ENCODE measurements at regions not wholly inside any gene's neighbourhood (a gene's known extent, or its start where the extent isn't known, plus 50 kb on each side); places are given as distances from the start of the nearest gene placed in this dataset.

DNA sequence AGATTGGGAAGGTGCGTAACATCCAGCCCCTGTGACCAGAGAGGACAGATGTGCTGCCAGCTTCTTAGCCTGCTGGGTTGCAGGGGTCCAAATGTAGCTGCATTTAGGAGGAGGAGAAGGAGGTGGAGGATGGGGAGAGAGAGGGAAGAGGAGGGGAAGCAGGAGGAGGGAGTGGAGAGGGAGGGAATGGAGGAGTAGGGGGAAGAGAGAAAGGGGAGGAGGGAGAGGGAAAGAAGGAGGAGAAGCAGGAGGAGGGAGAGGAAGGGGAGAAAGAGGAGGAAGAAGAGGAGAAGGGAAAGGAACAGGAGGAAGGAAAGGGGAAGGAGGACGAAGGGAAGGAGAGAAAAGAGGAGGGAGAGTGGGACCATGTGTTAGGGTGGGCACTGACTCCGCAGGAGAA is 108.6 kb downstream of the ABCC12 start:
- TF ChIP-seq, protein P1, sequence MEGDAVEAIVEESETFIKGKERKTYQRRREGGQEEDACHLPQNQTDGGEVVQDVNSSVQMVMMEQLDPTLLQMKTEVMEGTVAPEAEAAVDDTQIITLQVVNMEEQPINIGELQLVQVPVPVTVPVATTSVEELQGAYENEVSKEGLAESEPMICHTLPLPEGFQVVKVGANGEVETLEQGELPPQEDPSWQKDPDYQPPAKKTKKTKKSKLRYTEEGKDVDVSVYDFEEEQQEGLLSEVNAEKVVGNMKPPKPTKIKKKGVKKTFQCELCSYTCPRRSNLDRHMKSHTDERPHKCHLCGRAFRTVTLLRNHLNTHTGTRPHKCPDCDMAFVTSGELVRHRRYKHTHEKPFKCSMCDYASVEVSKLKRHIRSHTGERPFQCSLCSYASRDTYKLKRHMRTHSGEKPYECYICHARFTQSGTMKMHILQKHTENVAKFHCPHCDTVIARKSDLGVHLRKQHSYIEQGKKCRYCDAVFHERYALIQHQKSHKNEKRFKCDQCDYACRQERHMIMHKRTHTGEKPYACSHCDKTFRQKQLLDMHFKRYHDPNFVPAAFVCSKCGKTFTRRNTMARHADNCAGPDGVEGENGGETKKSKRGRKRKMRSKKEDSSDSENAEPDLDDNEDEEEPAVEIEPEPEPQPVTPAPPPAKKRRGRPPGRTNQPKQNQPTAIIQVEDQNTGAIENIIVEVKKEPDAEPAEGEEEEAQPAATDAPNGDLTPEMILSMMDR (IDR thresholded peaks at IDR 0.05): no peak
- TF ChIP-seq TCF7L2 (IDR thresholded peaks at IDR 0.05; ENCODE audit: low read depth, low read length): no peak
